GM21528 (cell line): ENCODE measurements at regions not wholly inside any gene's neighbourhood (a gene's known extent, or its start where the extent isn't known, plus 50 kb on each side); places are given as distances from the start of the nearest gene placed in this dataset.

Experiments used
- ATAC-seq: cut with Tn5 transposase; IDR thresholded peaks from one replicate; pipeline ENCODE4 v1.9.1; 2021; ENCODE audit warnings: mild to moderate bottlenecking, moderate library complexity; ENCODE audit not compliant: unreplicated experiment, low FRiP score

DNA sequence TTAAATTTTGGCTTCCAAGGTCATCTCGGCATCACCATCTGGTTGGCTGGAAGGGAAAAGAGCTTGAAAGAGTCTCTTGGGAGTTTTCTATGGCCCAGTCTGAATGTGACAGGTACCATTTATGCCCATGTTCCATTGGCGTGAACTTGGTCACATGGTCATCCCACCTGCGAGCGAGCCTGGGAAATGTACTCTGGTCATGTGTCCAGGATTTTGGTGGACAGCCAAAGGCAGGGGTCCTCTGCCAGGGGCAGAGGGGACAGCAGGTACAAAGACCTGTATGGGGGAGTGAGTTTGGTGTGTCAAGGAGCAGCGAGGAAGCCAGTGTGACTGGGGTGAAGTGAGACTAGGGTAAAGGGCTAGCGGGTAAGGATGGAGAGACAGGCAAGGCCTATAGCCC, 112.6 kb downstream of the CDC5L start:
- ATAC-seq, result no peak

DNA sequence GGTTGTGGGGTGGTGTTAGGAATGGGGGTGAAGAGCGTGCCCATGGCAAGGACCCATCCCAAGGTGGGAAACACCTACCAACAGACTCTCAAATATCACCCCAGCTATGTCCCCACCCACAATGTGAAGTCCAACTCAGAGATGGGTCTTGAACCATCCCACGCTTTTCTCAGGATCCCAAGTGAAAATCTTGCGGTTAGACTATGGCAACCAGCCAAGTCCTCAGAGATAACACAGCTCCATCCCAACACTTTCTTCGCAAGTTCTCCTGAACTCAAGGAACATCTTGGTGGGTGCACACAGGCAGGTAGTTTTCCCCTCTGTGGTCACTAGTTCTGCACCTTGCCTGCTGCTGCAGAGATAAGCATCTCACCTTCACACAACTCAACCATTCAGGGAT, 116.0 kb downstream of the CDC5L start:
- ATAC-seq, result no peak

DNA sequence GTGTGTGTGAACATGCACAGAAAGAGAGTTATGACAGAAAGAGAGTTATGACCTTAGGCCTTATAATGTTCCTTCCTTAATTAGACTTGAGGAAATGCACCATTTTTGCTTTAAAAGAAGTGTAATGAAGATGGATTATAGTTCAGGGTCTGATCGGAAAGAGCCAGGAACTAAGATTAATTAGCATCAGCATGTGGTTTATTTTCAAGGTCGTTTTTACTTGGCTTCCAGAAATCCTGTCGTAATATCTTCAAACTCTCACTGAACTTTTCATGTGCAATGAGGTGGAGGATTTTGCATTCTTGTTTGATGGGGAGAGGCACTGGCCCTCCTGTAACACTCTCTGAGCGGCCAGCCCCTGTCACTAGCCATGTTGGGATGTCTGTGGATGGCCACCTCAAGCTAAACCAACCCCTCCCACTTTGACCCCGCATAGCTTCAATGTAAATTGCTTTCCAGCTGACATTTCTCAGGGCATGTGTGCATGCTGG, 116.8 kb downstream of the CDC5L start:
- ATAC-seq, result no peak

DNA sequence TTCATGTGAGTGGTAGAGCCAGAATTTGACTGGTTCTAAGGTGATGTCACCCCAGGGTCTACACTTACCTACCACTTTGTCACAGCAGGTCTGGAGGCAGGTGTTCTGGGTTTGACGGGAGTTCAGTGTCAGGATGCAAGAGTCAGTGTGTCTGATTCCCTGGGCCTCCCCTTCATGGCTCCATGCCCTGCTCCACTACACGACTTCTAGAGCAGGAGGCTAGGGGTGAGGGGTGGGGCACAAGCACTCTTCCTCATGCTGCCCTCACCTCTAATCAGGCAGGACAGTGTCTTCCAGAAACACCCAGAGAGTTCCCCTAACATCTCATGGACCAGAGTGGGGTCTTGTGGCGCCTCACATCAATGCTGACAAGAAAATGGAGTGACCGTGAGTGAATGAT, 118.2 kb downstream of the CDC5L start:
- no peak for ATAC-seq

DNA sequence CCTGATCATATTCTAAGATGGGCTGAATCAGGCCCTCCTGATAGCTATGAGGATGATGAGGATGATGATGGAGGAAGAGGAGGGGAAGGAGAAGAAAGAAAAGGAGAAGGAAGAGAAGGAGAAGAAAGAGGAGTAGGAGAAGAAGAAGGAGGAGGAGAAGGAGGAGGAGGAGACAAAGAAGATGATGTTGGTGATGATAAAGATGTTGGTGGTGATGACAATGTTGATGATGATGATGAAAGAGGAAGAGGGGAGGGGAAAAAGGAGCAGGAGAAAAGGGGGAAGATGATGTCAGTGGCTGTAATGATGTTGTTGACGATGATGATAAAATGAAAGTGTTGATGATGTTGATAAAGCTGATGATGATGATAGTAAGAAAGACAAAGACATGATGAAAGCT, 119.5 kb downstream of the CDC5L start:
- no peak for ATAC-seq

DNA sequence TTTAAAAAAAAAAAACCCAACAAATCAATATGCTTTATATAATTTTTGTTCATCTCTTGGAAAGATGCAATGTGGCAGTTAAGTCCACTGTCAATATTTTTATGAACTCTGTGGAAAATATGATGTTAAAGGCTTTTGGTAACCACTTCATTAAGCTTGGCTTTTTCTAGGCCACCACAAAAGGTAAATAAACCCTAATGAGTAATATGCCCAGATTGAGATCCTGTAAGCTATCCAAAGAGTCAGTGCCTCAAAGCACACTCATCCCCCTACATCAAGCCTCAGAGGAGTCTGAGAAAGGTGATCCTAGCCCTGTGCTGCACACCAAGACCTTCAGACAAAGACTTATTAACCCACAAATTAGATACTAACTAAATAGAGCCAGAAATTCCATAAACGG, 121.1 kb downstream of the CDC5L start:
- ATAC-seq, result no peak

DNA sequence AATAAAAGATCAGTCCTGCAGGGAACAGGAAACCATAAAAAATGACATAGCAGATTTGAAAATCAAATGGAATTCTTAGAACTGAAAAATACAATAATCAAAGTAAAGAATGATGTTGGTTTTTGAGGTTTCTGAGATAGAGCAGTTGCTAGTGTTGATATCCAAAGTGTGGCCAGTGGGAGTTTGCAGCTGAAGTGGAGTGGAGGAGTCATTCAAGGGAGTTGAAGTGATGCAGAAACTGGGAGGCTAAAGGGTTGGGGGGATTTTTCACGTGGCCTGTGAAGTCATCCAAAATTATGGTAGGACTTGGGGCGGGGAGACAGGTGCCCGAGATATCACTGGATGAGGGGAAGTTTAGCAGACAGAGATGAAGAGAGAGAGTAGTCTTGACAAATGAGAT, 123.6 kb downstream of the CDC5L start:
- no peak for ATAC-seq

DNA sequence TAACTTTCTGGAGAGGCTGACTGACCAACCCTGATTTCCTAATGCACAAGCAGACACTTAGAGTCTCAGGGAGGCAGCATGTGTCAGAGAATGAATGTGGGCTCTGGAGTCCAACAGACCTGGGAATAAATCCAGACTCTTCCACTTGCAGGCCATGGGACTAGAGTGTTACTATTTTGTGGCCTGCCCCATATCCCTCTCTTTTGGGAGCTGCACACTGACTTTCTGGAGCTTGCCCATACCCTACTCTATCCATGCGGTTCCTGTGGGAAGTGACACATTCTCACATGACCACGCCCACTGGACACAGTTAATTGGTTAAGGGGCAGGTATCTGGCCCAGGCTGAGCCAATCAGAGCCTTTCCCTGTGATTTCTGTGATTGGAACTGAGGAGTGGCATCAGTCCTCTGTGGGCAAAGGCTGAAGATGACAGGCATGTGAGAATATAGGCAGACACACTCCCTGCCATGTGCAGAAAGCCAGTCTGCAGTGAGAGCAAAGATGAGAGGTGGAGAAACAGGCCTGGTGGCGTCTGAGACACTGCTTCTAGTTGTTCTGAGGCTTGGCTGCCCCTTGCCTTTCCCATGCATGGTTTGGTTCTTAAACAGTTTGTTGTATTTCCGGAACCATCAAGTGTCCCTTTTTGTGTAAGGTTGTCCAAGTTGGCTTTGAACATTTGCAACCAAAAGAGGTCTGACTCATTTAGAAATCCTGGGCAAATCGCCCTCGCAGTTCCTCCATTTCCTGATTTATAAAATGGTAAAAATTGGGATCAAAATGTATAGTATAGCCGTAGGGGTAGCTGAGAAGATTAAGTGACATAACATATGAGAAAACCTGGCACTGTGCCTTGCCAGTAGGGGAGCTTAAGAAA, 125.6 kb downstream of the CDC5L start:
- no peak for ATAC-seq

DNA sequence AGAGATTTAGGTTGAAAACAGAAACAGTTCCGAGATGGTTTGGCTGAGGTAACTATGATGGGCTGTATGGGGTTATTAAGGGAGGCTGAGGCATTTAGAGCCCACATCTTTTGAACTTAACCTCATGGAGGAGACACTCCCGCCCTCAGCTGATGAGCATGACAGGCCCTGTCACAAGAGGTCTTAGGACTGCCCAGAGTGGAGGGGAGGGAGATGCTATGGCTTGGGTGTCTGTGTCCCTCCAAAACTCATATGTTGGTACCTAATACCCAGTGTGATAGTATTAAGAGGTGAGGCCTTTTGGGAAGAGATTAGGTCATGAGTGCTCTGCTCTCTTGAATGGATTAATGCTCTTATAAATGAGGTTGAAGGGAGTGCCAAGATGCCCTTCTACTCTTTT, 126.6 kb downstream of the CDC5L start:
- no peak for ATAC-seq

DNA sequence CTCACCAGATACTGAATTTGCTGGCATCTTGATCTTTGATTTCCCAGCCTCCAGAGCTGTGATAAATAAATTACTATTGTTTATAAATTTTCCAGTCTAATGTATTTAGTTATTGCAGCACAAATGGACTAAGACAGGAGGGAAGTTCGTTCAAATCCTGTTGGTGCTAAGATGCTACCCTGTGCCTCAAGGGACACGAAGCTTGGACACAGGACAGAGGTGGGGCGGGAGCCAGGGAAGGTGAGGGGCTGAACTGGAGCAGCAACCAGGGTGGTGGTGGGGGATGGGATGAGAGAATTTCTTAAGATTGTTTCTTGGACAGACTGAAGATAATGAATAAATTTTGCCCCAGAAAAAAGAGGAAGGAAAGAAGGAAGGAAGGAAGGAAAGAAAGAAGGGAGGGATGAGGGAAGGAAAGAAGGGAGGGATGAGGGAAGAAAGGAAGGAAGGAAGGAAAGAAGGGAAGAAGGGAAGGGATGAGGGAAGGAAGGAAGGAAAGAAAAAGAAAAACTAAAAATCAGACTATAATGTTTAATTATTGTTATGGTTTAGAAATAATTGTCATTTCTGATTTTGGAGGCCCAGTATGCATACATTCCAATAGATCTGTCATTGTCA, 127.2 kb downstream of the CDC5L start:
- ATAC-seq, result no peak

DNA sequence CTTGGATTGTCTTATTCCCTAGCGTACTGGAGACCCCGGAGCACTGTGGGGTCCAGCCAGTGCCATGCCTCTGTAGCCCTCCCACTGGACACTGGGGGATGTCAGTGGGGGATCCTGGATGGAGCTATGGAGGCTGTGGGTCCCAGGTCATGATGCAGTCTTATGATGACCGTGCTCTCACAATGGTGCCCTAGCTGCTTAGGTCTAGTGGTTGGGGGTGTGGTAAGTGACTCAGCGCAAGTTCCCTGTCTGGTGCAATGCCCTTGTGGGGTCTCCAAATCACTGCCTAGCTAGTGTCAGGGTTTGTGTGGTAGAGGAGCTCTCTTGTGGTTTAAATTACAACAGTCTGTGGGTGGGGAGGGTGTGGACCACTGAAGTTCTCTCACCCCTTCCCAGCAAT, 135.4 kb downstream of the CDC5L start:
- ATAC-seq, result no peak

DNA sequence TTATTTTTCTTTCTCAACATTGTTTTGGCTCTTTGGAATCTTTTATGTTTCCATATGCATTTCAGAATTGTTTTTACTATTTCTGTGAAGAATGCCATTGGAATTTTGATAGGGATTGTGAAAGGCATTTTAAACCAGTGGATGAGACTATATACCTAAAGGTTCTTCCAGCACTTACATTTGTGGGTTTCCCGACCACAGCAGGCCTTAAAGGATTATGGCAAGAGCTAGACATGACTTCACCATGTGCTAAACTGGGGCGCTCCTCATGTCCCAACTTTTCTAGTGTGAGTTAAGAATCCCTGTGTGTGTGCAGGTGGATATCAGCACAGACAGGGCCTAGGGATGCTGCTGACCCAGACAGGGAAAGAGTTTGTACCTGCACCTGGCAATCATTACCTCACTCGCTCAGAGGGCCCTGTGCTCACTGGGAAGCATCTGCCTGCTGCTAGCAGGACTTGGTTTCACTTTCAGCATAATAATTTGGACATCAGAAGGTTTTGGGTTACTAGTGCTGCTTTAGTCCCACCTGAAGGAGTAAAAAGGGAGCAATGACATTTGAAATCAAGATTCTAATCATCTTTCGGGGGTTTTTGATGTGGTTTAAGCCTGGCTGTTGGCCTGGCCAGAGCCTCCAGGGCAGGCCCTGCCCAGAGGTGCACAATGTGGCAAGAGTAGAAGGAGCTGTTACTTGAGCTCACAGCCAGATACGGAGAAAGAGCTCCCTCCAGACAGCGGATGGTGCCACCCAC, 137.1 kb downstream of the CDC5L start:
- no peak for ATAC-seq

DNA sequence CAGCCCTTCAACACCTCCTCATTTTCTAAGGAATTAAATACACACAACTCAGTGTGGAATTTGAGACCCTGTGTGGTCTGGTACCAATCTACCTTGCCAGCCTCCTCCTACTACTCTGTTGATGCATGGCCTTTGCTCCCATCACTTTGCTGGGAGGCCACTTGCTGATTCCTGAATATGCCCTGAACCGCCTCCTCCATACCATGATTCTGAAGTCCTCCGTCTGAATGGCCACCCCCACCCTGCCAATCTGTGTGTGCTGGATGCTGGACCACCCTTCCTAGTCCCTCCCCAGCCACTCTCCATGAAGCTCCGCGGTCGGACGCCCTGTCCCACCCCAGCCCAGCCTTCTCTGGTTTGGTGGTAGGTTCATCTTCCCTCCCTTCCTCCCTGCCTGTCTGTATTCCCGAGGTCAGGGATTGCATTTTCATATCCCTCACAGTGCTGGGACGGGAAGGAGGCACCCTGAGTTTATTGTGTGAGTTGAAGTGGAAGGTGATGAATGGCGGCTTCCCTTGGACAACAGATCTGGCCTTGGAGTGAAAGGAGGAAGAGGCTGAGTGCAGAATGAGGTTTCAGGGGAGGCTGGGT, 138.3 kb downstream of the CDC5L start:
- no peak for ATAC-seq

DNA sequence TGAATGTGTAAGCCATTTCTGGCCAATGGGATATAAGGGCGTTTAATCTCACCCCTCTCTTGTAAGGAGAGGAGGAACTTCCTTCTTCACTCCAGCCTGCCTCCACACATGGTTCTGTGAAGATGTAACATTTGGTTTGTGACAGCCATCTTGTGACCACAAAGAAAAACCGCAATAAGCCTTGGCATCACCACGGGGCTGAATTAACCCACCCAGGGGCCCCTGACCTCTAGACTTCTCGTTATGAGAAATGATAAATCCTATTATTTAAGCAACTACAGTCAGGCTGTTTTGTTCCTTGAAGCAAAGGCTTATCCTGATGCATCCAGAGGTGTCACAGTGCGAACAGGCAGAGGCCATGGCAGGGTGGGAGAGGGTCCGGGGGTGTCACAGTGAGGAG, 139.7 kb downstream of the CDC5L start:
- no peak for ATAC-seq

DNA sequence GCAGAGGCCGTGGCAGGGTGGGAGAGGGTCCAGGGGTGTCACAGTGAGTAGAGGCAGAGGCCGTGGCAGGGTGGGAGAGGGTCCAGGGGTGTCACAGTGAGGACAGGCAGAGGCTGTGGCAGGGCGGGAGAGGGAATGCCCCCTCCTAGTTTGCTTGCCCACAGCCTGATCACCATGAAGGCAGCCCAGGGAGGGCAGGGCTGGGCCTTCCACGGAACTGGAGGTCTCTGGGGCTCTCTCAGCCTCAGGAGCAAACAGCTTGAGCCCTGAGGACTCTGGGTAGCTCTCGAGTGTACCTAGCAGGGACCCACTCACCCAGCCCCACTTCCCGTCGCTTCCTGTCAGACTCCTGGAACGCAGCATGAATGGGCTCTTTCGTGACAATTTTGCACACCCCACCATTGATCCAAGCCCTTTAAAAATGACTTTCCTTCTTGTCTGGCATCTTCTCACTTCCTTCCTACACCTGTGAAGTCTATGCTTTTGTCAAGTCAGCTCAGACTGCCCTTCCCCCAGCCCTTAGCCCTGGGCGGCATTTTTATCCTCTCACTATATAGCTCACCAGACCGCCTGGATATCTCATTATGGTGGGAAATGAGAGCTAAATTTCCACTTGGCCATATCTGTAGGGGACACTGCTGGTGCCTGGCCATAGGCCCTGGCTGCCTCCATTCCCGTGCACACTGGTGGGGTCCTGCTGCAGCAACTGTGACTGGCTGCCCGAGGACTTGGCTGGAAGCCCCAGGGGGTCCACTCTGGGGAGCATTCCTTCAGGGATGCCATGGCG, 140.3 kb downstream of the CDC5L start:
- ATAC-seq, result no peak

DNA sequence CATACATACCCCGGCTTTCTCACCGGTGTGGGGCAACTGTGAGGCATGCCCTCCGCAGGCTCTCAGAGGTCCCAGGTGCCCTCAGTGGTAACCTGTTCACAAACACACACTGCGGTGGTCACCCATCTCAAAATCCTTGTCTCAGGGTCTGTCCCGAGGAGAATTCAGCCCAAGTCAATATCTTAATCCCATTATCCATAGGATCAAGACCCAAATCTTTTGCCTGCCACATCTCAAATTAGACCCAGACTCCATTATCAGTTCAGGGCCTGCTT, 140.8 kb downstream of the CDC5L start:
- ATAC-seq, result no peak

DNA sequence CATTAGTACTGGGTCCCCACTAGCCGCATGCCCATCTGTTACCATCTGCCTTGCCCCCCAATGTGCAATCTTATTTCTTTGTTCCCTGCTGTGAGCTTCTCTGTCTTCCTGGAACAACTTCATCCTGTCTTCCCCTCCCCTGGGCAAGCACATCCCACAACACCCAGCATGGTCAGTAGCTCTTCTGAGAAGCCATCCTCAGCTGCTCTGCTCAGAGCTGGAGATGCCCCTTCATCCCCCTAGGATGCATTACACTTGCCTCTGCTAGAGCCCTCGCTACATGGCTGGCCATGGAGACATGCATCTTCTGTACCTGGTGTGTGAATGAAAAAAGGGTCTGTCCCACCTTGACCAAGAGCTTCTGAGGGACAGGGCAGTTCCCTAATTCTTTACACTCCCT, 141.2 kb downstream of the CDC5L start:
- ATAC-seq, result no peak

DNA sequence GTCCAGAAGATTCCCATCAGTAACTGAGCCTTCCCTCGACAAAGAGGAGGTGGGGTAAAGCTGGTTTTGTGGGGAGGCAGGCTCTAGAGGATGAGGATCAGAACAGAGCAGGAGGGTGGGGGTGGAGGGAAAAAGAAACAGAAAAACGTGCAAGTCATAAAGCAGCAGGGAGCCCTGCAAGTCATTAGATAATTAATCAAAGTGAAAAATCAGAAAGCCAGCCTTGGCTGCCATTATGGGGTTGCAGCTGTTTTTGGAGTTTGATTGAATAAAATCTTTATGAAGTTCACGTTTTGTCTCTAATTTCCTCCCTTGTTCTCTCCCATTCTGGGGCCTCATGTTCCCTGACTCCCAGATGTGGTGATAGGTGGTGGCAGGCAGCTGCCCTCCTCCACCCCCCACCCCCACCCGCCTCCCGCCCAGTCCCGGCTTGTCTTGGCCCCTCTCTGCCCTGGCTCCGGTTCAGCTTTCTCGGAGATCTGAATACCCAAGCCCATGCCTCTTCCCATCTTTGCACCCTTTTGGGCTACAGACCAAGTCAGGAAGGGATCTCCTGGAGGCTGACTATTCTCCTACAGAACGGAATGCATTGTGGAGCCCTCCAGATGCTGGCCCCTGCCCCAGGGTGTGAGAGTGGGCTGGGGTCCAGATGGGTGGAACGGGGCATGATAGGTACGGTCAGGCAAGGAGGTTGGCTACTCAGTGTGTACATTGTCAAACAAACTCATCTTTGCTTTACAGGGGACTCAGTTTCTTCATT, 141.8 kb downstream of the CDC5L start:
- no peak for ATAC-seq

DNA sequence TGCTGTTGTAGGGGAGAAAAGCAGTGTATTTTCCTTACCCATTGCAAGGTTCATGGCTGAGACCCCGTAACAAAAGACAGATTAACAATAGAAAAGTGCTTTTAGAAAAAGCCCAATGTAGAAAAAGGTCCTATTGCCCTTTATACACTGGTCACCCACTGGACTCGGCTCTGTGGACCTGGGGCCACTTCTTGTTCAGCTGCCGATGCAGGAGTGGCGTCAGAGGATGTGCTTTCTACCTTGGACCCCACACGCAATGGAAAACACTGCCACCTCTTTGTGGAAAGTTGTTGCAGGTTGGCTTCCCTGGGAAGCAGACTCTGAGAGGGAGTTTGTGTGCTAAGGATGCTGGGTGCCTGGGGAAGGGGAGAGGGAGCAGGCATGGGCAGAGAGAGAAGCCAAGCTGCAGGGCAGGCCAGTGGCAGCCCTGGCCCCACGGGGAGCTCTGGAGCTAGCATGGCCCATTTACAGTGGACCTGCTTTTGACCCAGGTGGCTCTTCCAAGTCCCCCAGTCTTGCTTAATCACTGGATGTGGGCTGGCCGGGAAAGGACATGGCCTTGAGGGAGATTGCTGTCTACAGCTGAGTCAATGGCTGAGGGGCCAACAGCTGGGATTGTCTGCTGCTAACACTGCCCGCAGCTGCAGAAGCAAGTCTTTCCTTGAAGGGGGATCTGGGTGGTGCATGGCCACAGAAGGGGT, 142.9 kb downstream of the CDC5L start:
- ATAC-seq, result no peak
